HG03103 (cell line): ENCODE measurements at regions not wholly inside any gene's neighbourhood (a gene's known extent, or its start where the extent isn't known, plus 50 kb on each side); places are given as distances from the start of the nearest gene placed in this dataset.

Experiments used
- ATAC-seq: cut with Tn5 transposase; IDR thresholded peaks from one replicate; pipeline ENCODE4 v1.9.1; 2021; ENCODE audit warnings: low read depth; ENCODE audit not compliant: unreplicated experiment

DNA sequence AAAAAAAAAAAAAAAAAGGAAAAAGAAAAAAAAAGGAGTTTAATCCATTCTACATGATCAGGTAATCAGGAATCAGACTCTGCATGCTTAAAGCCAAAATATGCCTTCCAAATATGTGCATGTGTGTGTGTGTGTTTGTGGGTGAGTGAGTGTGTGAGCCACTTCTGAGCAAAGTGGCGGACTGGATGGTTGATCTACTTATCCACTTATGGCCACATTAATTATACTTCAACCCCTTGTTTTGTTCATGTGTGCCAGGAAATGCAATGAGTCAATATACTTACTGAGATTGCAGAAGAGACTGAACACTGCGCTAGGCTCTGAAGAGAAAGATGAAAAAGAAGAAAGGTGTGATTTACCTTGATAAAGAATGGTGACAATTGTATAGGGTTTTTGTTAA, 586.5 kb upstream of the NXPH2 start:
- no peak for ATAC-seq

DNA sequence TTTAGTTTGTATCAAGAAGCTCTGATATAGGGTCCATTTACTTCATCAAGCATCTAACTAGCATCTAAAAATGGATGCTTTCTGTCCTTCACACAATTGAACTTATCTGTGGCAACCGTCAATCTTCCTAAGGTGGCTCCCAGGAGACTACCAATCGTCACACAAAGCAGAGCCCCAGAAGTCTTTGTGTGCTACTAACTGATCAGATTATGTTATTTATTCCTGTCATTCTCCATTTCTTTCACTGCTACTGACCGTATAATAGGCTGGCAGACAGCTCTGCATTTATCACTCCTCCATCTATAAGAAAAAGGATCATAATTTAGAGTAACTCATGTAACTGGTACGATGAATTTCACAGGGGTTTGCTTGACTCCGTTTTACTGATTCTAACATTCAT, 585.0 kb upstream of the NXPH2 start:
- ATAC-seq, result no peak

DNA sequence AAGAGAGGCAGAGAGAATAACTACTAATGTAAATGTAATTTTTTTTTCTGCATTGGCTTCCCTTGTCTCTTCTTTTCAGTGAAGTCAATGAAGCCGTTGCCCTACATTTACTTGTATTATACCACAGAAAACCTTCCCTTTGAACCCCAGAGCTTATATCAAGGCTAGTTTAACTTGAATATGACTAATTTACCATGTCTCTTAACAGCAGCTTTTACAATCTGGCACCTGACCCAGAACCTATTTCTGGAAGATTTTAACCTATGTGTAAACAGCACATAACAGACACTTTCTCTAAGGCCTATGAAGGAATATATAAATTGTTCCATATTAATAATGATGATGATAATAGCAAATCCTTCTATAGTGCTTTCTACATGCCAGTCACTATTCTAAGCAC, 580.5 kb upstream of the NXPH2 start:
- ATAC-seq, result no peak

DNA sequence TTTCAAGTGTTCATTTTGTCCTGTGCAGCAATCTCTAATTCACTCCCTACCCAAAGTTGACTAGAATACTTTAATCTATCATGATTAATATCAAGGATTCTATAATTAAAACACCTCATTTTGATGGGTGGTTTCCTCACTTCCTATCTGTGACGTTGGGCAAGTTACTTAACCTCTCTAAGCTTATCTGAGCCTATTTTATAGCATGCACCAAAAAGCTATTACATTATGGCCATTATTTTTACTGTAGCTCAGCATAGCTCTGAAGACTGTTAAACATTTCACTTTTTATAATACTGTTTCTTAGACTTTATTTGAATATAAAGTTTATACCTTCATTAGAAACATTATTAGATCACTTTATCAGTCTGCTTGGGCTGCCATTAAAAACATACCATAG, 579.6 kb upstream of the NXPH2 start:
- ATAC-seq, result no peak

DNA sequence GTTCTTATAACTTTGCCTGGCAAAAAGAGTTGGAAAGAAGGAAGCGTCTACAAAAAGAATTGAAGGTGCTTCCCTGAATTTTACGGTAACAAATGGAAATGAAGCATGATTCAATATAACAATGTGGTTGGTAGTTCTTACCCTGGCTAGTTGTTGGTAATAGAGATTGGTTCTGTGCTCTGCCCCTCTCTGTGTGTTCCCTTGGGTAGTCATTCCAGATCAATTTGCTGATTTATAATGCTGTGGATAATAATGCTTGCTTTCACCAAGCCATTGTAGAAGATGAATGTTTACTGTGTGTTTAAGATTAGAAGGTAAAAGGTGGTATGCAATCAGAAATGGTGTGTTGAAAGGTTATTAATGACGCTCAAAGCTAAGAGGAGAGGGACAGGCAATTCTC, 577.8 kb upstream of the NXPH2 start:
- no peak for ATAC-seq

DNA sequence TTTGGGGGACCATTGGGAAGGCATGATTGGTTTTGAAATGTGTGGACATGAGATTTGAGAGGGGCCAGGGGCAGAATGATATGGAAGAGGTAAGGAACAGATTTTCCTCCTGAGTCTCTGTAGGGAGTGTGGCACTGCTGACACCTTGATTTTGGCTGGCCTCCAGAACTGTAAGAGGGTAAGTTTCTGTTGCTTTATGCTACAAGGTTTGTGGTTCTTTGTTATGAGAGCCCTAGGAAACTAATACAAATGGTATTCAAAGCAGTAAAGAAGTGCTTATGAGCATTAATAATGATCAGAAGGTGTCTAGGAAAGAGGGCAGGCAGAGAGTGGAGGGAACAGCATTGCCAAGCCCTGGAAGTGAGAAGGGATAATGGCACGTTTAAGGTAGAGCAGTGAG, 574.3 kb upstream of the NXPH2 start:
- no peak for ATAC-seq

DNA sequence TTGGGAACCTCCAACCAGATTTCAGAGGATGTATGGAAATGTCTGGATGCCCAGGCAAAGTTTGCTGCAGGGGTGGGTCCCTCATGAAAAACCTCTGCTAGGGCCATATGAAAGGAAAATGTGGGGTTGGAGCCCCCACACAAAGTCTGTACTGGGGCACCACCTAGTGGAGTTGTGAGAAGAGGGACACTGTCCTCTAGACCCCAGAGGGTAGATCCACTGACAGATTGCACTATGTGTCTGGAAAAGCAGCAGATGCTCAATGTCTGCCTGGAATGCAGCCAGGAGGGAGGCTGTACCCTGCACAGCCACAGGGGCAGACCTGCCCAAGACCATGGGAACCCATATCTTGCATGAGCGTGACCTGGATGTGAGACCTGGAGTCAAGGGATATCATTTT, 573.7 kb upstream of the NXPH2 start:
- no peak for ATAC-seq

DNA sequence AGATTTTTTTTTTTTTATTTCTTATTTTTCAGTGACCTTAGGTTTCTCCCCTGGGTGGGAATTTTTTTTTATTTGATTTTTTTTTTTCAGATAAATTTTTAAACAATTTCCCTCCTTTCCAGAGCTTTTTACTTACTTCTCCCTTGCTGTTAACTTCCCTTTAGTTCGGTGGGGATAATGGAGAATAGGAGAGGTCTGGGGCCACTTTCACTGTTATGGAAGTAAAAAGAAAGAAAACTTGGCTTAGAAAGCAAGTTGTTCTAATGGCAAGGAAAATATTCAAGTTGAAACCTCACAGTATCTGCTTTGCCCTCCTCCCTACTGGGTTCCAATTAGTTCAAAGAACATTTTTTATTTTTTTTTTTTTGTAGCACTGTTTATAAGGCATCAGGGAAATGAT, 537.1 kb upstream of the NXPH2 start:
- no peak for ATAC-seq

DNA sequence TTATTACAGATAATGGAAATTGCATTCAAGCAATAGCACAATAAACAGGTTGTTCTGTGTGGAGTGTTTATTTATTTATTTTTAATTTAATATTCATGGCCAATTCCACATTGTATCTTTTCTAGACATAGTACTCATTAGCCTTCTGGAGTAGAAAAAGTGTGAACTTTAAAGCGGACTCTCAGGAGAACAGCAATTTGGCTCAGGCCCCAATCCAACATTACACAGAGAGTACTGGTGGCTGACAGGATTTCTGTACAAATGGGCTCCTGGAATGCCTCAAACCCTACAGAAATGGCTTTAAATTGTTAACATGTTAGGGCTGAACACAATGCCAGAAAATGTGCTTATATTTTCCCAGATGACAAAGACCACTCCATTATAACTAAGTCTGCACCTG, 533.9 kb upstream of the NXPH2 start:
- ATAC-seq, result no peak

DNA sequence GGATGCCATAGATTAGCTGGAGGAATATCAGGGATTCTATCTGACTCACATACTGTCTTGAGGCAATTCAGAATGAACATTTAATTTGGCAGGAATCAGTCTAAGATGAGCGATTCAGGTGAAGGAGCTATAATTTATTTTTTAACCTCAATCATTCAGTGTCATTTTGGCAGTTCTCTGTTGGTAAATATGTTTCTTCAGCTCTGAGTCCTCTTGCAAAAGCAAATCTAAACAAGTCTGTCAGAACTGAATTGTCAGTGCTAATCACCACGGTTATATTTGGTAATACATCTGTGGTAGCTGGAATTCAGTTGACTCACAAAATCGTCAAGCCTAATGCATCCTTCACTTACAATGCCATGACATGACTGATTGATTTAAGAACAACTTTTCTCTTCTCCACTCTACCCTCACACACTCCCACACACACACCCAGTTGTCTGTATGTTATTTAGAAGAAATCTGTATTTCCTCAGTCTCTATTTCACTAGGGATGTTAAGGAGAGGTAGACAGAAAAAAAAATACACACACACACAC, 516.6 kb upstream of the NXPH2 start:
- no peak for ATAC-seq

DNA sequence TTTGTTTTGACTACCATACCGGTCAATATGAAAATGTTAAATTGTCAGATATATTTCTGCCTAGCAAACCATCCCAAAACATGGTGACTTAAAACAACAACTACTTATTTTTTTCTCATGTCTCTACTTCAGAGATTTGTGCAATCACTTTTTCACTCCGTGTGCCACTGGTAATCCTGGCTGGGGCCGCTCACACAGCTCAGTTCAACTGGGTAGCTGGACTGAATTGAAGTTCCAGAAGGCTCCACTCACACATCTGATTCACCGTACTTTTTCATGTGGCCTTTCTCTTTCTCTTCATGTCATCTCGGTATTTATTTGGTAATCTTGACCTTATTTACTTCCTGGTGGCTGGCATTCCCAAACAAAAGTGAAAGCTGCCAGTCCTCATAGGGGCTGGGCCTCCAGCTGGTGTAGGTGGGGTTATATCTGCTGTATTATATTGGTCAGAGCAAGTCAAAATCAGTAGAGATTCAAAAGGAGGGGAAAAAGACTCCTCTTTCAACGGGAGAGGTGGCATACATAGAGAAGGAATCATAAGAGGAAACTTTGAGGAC, 513.9 kb upstream of the NXPH2 start:
- no peak for ATAC-seq

DNA sequence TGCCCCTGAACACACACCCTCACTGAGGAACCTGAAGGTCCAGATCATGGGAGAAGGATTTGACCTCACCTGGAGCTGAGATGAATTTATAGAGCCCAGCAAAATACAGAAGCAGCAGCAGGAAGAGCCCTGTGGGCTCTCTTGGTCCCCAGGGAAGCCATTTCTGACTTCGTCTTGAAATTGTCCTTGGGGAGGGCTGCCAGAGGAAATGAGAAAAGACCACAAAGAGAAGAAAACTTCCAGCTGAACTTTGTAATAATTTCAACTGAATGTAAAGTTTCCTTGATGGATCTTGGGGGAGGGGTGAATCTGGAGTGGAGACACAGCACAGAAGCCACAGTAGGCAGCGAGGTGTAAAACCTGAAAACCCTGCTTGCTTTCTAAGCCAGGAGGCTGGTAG, 500.9 kb upstream of the NXPH2 start:
- ATAC-seq, result no peak

DNA sequence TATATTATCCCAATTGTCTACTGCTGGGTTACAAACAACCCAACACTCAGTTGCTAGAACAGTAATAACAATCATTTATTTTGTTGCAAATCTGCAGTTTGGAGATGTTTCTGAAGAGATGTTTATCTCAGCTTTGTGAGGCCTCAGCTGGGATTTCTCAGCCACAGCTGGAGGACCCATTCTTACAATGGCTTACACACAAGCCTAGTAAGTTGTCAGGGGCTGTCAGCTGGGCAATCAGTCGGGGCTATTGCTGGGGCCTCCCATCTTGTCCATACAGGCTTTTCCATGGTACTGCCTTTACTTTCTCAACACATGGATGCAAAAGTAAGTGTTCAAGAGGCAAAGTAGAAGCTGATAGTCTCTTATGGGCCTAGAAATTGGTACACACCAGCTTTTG, 491.7 kb upstream of the NXPH2 start:
- no peak for ATAC-seq

DNA sequence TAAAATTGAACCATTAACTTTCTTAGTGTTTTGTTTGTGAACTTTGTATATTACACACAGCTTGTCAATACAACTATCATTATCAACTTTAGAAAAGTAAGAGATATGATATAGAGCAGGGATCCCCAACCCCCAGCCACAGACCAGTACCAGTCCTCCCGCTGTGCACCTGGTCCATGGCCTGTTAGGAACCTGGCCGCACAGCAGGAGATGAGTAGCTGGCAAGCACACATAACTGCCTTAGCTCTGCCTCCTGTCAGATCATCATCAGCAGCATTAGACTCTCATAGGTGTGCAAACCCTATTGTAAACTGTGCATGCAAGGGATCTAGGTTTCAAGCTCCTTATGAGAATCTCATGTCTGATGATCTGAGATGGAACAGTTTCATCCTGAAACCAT, 491.0 kb upstream of the NXPH2 start:
- ATAC-seq, result no peak

DNA sequence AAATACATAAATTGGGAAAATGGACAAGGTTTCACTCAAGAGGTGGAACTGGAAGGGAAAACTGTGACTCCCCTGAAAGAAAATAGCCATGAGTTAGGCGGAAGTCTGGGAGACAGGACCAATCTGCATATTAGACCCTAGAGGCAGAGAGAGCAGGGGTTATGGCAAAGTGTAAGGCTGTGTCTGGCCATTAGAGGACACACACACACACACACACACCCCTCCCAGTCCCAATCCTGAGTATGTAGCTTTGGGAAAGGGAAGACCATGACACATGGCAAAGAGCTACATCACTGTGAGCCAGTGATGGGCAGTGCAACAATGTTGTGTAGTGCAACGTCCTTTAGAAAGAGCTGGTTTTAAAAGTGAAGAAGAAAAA, 479.9 kb upstream of the NXPH2 start:
- ATAC-seq, result no peak

DNA sequence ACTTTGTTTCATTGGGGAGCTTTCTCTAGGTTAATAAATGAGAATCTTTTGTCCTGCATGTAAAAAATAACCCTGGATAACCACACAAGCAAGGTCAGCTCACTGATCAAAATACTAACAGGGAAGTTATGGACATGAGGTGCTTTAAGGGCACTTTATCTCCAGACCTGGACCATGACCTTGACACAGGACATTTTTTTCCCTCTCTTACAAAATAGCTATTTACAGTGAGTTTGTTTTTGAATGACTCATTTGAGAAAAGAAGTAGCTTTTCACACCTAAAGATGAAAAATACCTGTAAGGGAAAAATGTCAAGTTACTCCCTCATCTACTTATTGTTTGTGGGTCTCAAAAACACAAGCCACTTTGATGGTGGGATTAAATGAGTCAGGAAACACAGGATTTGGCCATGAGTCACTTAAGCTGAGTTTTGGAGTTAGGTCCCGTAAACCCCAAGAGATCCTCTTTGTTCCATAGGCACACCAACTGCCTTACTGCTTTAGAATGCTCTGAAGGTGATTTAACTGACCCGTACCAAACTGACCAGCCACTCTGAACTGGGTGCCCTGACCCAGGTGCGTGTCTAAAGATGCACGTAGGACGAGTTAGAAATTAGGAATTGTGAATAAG, 479.3 kb upstream of the NXPH2 start:
- ATAC-seq, result no peak

DNA sequence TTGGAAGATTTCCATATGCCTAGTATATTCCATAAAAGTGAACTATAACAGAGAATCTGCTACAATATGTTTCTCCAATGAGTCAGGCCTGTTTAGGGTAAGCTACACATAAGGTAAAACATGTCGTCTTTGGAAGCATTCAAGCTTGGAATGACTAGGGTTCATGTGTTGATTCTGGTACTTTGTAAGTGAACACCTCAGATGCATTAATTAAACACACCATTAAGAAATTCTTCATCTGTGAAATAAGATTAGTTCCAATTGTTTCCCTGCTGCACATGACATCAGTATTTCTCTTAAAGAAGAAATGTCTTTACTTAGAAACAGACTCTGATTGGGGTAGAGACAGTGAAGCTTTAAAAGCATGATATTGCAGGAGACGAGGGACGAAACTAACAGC, 461.1 kb upstream of the NXPH2 start:
- ATAC-seq, result no peak

DNA sequence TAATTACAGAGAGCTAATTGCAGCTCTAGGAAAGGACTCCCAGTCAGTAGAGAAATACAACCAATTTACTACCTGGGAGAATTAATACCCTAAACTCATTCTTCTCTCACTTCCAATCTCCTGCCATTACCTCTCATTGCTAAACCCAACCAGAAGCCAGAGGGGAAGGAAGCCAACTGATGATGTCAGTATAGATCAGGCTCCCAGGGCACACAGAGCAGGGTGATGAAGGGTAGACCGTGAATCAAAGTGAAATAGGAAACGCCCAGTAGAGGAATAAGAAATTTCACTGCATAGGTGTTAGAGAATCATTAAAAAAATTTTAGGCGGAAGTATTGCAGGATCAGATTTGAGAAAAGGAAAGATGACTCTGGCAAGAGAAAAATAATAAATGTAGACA, 456.8 kb upstream of the NXPH2 start:
- no peak for ATAC-seq

DNA sequence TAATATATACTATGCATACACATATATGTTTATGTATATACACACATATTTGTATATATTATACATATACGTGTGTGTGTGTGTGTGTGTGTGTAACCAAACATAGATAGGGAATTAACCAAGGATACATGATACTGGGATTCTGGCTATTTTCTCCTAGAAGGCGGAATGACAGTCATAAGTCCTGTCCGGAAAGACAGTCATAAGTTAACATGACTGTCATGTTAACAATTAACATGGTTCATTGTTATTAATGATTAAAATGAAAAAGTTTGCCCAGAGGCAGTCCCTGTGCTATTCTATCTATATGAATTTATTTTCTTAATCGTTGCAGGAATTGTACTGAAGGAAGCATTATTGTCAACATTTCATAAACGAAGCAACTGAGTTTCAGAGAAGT, 450.7 kb upstream of the NXPH2 start:
- no peak for ATAC-seq

DNA sequence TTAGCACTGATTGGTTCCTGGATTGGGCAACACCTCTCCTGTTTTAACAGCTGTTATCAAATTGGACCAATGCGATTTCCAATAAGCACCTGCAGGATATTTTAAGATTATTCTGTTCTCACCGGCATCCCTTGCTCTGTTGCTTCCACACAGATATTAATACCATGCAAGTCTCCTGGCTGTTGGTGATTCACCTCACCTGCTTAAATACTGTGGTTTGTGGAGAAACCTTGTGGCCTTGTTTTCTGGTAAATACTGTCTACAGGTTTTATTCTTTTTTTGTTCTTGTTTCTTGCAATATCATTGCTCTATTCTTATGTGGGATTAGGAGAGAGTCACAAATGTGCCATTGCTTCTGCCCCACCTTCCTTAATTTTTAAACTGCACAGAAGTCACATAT, 448.1 kb upstream of the NXPH2 start:
- no peak for ATAC-seq

DNA sequence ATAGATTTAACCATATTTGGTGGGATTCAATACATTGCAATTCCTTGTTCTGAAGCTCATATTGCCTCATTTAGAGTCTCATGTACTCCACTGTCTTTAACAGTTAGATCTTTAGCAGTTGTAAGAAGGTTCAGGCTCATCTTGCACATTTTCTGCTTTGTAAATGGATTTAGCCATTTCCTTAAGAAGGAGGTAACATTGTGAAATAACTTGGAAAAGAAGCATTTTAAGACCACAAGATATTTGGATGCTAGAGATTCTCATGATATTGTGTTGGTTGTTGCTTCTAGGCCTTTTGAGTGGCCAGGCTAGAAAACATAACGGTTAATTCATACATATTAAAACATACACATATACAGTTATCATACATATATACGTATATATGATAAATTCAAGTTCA, 445.8 kb upstream of the NXPH2 start:
- no peak for ATAC-seq

DNA sequence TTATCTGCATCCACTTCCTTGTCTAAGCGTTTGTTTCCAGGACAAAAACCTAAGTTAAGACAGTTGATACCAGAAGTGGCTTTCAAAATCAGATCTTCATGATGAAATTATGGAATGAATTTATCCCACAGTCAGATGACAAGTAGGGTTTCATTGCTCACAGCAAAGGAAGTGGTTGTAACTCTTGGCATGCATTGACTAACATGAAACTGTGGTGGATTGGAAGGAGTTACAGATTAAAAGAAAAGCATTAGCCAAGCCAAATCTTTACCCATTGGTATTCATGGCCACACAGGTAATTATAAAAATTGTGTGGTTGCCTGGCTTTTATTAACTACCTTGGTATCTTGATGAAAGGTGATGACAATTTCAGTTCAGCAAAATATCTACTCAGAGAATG, 438.0 kb upstream of the NXPH2 start:
- ATAC-seq, result no peak

DNA sequence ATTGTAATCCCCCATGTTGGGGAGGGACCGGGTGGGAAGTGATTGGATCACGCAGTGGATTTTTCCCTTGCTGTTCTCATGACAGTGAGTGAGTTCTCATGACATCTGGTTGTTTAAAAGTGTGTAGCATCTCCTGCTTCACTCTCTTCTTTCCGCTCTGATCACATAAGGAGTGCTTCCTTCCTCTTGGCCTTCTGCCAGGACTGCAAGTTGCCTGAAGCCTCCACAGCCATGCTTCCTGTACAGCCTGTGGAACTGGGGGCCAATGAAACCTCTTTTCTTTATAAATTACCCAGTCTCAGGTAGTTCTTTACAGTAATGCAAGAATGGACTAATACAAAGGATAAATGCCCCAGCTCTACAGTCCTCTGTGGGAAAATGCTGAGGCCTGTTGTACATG, 437.5 kb upstream of the NXPH2 start:
- ATAC-seq, result no peak
